ENCODE measurements at regions not wholly inside any gene's neighbourhood (a gene's known extent, or its start where the extent isn't known, plus 50 kb on each side); places are given as distances from the start of the nearest gene placed in this dataset.

DNA sequence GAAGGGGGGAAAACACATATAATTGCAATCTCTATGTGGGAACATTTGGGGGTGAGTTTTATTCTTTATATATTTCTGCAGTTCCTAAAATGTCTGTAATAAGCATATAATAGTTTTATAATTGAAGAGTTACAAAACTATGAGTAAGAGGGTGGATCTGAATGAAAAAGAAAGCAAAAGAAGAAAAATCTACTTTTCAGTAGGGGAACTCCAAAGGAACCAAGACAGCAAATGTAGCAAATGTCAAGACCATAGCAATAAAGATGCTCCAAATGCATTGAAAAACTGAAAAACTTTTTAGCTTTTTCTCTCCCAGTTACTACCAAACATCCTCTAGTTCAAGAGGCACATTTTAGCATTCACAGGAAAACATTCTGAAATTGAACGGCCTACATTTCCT is 434.8 kb downstream of the LMO4 start:
- Mint-ChIP-seq H3K27ac (ENCODE audit: unreplicated experiment) (no peak overlapping the region), H3K4me1 (peaks cover 17% of the 10 kb centered on the region), H3K27me3 (ENCODE audit: low read depth) (no peaks in the 10 kb centered on the region), H3K9me3 (no peaks in the 10 kb centered on the region), H3K36me3 (ENCODE audit: low read depth) (peaks cover 4% of the 10 kb centered on the region), H3K4me3 (no peak overlapping the region)
- TF ChIP-seq, protein P1, sequence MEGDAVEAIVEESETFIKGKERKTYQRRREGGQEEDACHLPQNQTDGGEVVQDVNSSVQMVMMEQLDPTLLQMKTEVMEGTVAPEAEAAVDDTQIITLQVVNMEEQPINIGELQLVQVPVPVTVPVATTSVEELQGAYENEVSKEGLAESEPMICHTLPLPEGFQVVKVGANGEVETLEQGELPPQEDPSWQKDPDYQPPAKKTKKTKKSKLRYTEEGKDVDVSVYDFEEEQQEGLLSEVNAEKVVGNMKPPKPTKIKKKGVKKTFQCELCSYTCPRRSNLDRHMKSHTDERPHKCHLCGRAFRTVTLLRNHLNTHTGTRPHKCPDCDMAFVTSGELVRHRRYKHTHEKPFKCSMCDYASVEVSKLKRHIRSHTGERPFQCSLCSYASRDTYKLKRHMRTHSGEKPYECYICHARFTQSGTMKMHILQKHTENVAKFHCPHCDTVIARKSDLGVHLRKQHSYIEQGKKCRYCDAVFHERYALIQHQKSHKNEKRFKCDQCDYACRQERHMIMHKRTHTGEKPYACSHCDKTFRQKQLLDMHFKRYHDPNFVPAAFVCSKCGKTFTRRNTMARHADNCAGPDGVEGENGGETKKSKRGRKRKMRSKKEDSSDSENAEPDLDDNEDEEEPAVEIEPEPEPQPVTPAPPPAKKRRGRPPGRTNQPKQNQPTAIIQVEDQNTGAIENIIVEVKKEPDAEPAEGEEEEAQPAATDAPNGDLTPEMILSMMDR (conservative IDR thresholded peaks at IDR 0.05), result no peak
- DNase-seq (ENCODE audit: low read depth, low spot score), result no peak

DNA sequence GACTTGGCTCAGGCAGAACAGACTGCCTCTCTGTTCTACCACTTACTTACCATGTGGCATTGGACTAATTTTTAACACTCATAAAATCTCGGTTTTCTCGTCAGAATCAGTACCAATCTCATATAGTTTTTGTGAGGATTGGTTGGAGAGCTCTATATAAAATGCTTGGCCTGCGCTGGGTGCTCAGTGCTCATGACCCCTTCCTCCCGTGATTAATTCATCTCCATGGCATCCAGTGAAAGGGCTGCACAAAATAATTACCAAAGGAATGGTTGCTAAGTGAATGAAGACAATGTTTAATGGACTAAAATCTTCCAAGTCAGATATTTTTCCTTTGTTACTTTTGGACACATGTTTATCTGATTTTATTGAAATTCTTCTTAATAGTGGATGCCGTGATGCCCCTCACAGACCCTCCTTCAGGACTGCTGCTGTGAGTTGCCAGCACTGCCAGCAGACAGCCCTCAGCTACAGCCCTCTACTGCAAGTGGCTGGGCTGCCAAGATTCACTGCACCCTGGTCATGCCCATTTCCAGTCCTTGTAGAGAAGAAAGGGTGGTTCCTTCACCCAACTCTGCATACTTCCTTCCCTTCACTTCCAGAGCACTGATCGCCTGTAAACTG is 436.5 kb downstream of the LMO4 start:
- Mint-ChIP-seq H3K27ac (ENCODE audit: unreplicated experiment) (no peak overlapping the region), H3K36me3 (ENCODE audit: low read depth) (peaks cover 4% of the 10 kb centered on the region)
- TF ChIP-seq, protein P1 (conservative IDR thresholded peaks at IDR 0.05), result no peak

GRCh38 chr1:87765681-87766070 is 437.0 kb downstream of the LMO4 start:
- Mint-ChIP-seq H3K4me1 (peaks cover 17% of the 10 kb centered on the region), H3K27me3 (ENCODE audit: low read depth) (no peaks in the 10 kb centered on the region), H3K9me3 (peaks cover 4% of the 10 kb centered on the region), H3K4me3 (no peak overlapping the region), H3K27ac (ENCODE audit: unreplicated experiment) (no peak overlapping the region), H3K36me3 (ENCODE audit: low read depth) (peaks cover 4% of the 10 kb centered on the region)
- TF ChIP-seq, protein P1 (conservative IDR thresholded peaks at IDR 0.05), result no peak
- no peak for DNase-seq (ENCODE audit: low read depth, low spot score)

More for the DNA sequence above, 436.5 kb downstream of the LMO4 start:
- no peaks in the 10 kb centered on the region for H3K27me3 Mint-ChIP-seq (ENCODE audit: low read depth)
- H3K4me3 Mint-ChIP-seq, result no peak overlapping the region
- peaks cover 17% of the 10 kb centered on the region for H3K4me1 Mint-ChIP-seq
- H3K9me3 Mint-ChIP-seq, result peaks cover 4% of the 10 kb centered on the region
- no peak for DNase-seq (ENCODE audit: low read depth, low spot score)

- H3K27ac Mint-ChIP-seq (ENCODE audit: unreplicated experiment), result no peak overlapping the region
- H3K36me3 Mint-ChIP-seq (ENCODE audit: low read depth), result peaks cover 4% of the 10 kb centered on the region
- TF ChIP-seq, protein P1 (conservative IDR thresholded peaks at IDR 0.05), result no peak
- H3K9me3 Mint-ChIP-seq, result peaks cover 4% of the 10 kb centered on the region
- H3K27me3 Mint-ChIP-seq (ENCODE audit: low read depth), result no peaks in the 10 kb centered on the region
- H3K4me1 Mint-ChIP-seq, result peaks cover 17% of the 10 kb centered on the region
- no peak overlapping the region for H3K4me3 Mint-ChIP-seq
- no peak for DNase-seq (ENCODE audit: low read depth, low spot score)
Measured at GRCh38 chr1:87766737-87767136, 438.1 kb downstream of the LMO4 start.

DNA sequence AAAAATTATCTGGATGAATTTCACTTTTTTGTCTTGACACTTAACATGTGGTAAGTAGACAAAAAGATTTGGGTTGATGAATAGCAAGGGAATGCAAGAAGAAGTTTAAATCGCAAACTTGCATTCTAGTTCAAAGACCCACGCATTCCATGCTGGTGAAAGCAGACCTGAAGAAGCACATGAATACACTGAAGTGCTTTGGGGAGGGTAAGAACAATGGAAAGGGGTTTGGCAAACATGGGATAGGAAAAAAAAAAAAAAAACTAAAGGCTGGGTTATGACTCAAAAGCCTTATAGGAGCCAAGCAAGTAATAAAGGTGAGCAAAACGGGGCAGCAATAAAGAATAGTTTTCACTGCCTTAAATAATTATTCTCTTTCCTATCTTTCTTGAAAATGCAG is 450.2 kb downstream of the LMO4 start:
- no peaks in the 10 kb centered on the region for H3K36me3 Mint-ChIP-seq (ENCODE audit: low read depth)
- no peak overlapping the region for H3K27ac Mint-ChIP-seq (ENCODE audit: unreplicated experiment)
- no peaks in the 10 kb centered on the region for H3K4me1 Mint-ChIP-seq
- no peak overlapping the region for H3K4me3 Mint-ChIP-seq
- no peak for DNase-seq (ENCODE audit: low read depth, low spot score)
- TF ChIP-seq, protein P1 (conservative IDR thresholded peaks at IDR 0.05), result no peak
- H3K27me3 Mint-ChIP-seq (ENCODE audit: low read depth), result no peaks in the 10 kb centered on the region
- H3K9me3 Mint-ChIP-seq, result peaks cover 6% of the 10 kb centered on the region
